Activated CD4-positive, CD25-positive, alpha-beta regulatory T cell treated with anti-CD3 and anti-CD28 coated beads, Interleukin-2, amount 50 U/mL, for 24 hours (primary cell): ENCODE measurements at regions not wholly inside any gene's neighbourhood (a gene's known extent, or its start where the extent isn't known, plus 50 kb on each side); places are given as distances from the start of the nearest gene placed in this dataset.
"Not testable (repeated sequence)": the region's sequence is repeated elsewhere in the genome, so short reads cannot be mapped to it uniquely, and the experiment has no call there.

Source experiments
- ATAC-seq, 2 donors: fragments of 150-1000 bp; cut with Tn5 transposase; one replicate each; pipeline ENCODE4 v1.10.0; 2021; ENCODE audit warnings: mild to moderate bottlenecking in 1 of 2, moderate library complexity in 1 of 2

DNA sequence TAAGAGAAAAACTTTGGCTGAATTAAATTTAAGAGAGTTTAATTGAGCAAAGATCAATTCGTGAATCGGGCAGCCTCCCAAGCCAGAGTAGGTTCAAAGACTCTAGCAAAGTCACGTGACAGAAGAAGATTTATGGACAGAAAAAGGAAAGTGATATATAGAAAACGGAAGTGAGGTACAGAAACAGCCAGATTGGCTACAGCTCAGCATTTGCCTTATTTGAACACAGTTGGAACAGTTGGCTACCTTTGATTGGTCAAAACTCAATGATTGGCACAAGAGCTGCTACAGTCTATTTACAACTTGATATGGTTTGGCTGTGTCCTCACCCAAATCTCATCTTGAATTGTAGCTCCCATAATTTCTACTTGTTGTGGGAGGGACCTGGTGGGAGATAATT lies 102.6 kb downstream of the PLG start:
- no peak for ATAC-seq

DNA sequence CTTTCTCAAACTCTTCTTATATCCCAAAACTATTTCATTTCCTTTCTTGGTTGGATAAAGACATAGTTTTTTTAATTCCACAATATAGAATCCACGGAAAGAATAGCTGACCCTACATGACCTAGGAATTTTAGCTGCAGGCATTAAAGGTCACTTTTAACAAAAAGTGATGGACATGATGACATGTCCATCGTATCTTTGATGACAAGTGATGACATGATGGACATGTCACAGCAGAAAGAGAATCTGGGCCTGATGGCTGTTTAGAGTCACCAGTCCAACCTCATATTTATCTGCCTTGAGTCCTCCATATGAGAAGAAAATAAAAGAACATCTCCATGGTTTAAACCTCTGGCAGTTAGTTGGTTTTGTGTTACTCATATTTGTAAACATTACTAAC lies 106.2 kb downstream of the PLG start:
- ATAC-seq = no peak

DNA sequence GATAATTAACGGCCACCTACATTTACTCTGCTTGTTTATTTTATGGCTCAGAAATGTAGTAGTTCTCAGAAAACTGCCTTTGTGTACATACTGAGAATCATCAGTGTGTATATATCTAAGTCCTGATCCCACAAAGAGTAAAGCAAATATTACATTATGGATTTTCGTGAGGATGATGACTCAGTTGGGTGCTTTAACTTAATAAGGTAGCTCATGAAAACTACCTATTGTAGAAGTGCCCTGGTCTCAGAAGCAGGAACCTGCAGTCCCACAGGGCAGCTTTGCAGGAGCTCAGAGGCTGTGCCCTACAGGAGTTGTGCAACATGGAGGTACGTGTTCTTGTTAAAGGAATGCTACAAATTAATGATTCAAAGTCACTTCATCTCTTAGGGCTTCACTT lies 108.2 kb downstream of the PLG start:
- ATAC-seq = no peak

DNA sequence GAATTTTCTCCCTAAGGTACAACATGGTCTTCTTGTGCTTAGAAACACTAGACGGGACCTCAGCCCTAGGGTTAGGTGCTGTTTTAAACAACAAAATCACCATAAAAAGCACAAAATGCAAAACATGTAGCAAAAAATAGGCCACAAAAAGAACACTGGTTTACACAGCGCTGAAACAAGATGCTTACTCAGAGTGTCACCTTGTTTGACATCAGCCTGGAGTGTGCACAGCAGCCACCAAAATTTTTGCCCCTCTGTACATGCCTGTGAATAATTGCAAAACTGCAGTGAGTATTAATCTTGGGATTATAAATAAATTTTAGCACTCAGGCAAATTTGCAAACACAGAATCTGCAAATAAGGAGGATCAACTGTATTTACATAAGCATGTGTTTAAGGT lies 110.1 kb downstream of the PLG start:
- no peak for ATAC-seq

DNA sequence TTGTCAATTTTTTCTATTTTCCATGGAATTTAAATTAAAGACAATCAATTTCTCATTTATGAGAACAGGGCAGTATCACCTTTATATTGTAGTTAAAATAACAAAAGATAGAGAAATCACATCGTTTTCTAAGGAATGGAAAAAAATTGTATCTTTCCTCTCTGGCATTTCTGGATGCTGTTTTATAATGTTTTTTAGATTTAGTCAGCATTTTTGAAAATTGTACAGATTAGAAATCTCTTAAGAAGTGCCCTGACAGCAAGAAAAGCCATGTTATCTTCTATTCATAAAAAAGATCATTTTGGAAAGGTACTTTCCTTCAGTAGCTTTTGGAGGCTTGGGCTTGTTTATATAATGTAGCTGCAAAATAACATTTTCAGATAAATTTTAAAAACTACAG lies 116.9 kb downstream of the PLG start:
- no peak for ATAC-seq

DNA sequence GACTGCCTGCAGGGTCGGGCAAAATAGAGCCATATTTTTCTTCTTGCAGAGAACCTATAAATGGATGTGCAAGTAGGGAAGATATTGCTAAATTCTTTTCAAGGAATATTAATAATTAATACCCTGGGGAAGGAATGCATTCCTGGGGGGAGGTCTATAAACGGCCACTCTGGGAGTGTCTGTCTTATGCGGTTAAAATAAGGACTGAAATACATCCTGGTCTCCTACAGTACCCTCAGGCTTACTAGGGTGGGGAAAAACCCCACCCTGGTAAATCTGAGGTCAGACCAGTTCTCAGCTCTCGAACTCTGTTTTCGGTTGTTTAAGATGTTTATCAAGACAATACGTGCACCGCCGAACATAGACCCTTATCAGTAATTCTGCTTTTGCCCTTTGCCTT lies 118.6 kb downstream of the PLG start:
- not testable (repeated sequence) for ATAC-seq

DNA sequence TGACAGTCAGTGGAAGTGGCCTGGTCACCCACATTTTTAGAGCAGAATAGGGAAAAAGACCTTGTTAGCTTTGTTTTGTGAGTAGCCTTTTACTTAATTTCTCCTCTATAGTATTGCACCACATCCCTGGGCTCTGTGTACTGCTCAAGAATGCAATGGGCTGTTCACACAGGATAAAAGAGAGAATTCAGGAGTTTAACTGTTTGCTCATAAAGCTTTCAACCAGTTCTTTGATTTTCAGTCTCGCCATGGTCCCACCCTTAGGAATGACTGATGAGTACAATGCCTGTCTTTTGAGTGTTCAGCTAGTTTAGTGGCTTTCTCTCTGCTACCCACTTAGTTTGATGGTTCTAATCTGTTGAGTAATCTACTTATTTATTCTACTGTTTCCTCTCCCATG lies 129.7 kb downstream of the PLG start:
- ATAC-seq = no peak

DNA sequence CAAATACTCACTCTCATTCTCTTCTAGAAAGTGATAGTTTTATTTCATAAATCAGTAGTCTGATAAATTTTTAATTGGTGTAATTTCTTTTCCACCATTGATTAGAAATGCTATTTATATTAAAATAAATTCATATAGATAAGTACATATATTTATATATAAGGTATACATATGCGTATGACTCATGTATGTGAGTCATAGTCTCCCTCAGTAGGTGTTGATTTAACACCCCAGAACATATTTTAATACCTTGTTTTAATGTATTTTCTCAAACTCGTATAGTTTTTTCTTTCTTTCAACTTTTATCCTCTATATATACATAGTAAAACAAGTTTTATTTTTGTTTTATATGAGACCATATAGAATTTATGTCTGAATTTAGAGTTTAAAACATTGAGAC lies 130.4 kb downstream of the PLG start:
- no peak for ATAC-seq

DNA sequence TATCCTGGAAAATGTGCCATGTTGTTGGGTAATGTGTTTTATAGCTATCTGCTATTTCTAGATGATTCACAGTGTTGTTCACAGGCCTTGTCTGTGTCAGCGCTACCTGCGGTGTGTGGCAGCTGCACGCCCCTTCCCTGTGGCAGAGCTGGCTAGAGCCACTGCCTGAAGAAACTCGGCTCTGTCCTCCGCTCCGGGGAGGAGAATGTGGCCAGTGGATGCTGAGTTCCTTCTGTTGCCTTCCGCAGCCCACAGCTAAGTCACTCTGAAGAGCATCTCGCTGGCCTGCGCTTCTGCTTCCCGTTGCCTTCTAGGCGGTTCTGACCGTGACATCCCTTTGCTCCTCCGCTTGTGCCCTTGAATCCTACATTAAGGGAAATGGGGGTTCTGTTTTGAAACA lies 135.1 kb downstream of the PLG start:
- no peak for ATAC-seq

DNA sequence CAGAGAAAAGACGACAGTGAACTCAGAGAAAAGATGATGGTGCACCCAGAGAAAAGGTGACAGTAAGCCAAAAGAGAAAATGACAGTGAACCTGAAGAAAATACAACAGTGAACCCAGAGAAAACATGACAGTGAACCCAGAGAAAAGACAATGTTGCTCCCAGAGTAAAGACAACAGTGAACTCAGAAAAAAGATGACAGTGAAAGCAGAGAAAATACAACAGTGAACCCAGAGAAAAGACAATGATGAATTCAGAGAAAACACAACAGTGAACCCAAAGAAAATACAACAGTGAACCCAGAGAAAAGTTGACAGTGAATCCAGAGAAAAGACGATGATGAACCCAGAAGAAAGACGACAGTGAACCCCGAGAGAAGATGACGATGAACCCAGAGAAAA lies 140.5 kb upstream of the MAP3K4 start:
- ATAC-seq = no peak

DNA sequence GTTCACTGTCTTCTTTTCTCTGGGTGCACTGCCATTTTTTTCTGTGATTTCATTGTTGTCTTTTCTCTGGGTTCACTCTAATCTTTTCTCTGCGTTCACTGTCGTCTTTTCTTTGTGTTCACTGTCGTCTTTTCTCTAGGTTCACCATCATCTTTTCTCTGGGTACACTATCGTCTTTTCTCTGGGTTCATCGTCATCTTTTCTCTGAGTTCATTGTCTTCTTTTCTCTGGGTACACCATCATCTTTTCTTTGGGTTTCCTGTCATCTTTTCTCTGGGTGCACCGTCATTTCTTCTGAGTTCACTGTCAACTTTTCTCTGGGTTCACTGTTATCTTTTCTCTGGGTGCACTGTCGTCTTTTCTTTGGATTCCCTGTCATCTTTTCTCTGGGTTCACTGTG lies 137.6 kb upstream of the MAP3K4 start:
- ATAC-seq = no peak

DNA sequence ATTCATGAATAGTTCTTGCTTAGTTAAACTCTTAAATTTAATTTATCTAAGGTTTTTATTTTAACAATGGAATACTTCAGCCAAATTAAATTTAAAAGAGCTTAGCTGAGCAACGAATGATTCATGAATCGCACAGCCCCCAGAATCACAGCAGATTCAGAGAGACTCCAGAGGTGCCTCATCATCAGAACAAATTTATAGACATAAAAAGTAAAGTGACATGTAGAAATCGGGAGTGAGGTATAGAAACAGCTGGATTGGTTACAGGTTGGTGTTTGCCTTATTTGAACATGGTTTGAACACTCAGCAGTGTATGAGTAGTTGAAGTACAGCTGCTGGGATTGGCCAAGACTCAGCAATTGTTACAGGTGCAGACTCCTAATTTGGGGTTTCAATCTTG lies 132.7 kb upstream of the MAP3K4 start:
- no peak for ATAC-seq

DNA sequence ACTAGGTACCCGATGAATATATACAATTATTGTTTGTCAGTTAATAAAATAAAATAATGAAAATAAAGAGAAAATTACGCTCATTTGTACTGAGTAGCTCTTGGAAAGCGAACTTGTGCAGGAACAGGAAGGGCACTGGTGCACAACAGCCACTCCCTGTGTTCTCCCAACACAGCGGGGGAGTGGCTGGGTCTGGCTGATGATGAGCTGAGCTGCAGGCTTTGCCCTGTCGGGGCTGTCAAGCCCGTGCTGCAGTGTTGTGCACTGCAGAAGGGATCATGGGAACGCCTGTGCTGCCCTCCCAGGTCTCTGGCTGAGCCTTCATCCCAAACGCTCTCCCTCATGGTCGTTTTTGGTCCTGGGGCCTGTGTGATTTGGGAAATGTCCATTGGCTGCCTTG lies 131.7 kb upstream of the MAP3K4 start:
- ATAC-seq = no peak

DNA sequence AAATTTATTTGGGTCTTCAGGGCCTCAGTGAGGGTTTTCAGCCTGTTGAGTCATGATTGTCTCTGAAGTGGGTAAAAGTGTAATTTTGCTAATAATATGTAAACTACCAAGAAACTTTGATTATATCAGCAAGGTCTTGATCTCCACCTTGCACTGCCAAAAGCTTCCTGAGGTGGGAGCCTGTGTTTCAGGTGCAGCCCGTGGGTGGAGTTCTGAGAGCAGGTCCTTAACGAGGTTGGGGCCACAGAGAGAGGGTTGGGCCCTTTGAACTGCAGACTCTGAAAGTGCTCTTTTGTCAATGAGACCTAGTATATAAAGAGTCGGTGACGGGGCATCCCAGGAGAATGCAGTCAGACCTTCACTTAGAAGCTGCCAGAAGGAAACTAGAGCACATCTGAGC lies 129.7 kb upstream of the MAP3K4 start:
- ATAC-seq = no peak

DNA sequence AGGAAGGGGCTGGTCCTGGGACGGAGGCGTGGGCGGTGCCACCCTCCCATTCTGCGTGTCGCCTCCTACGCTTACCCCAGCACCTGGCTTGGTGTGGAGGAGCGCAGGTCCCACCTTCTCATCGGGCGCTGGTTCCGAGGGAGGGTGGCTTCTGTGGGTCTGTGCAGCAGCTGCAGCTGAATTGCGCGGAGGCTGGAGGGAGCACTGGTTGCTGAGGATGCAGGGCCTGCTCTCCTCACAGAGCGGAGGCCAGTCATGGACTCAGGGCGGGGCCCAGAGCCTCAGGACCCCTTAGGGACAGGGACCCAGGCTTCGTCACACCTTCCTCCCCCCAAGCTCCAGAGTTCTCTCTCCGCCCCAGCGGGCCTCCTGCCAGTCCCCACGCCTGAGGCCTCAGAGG lies 127.8 kb upstream of the MAP3K4 start:
- ATAC-seq = no peak

DNA sequence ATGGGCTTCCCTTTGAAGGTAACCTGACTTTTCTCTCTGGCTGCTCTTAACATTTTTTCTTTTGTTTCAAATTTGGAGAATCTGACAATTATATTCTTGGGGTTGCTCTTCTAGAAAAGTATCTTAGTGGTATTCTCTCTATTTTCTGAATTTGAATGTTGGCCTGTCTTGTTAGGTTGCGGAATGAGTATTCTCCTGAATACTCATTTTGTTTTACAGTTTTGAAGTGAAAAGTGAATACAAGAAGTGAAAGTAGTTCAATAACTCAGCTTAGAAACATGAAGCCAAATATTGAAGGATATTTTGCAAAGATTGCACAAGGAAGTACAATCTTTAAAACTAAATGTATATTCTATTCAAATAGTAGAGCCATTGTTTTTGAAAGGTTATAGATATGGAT lies 120.2 kb upstream of the MAP3K4 start:
- ATAC-seq = no peak

DNA sequence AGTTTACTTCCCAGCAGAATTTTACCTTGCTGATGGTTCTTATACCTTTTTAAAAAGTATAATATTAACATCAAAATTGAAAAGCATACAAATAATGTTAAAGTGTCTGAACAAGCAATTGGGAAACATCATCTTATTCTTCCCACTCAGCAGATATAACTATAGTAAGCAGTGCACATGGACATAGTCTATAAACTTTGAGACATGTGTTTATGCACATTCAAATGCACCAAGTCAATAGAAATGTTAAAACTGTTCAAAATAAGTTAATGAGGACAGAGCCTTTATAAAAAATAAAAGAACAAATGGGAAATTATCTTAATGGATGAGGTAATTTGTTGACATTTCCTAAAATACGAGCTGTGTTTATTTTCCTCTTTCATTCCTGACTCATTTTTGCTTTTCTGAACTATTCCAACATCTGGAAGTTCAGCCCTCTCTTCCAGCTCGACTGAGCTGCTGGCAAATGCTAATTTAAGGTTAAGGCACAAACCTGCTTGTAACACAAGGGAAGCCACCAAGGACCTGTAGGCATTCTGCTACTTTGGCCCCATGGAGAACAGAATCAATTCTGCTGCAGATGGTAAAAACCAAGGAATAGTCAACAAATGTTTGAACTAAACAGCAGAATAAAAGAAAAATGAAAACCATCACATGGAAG lies 110.3 kb upstream of the MAP3K4 start:
- no peak for ATAC-seq

DNA sequence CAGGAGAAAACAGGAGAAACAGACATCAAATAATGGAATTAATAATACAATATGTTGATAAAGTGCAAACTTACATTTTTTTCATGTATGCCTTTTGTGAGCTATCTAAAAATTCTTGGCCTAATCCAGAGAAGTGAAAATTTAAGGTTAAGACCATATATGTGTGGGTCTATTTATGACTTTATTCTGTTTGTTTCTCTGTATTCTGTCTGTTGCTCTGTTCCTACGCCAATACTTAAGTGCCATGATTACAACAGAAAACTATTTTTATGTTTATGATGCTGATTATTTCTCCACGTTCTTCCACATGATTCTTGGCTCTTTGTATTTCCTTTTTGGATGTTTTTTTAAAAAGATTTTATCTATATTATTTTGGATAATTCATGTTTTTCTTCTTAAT lies 109.6 kb upstream of the MAP3K4 start:
- ATAC-seq = no peak

DNA sequence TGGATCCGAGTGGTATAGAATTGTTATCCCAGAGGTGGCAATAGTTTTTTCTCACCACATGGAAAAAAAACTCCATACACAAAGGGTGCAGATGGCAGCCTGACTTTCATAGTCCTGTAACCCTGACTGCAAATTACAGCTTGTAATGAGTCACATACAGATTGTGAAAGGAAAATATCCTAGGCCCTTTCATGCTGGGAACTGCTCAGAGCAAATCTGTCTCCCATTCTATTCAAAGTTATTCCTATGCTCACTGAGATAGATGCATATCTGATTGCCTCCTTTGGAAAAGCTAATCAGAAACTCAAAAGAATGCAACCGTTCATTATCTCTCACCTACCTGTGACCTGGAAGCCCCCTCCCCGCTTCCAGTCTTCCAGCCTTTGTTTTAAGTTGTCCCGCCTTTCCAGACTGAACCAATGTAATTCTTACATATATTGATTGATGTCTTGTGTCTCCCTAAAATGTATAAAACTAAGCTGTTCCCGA lies 108.7 kb upstream of the MAP3K4 start:
- no peak for ATAC-seq

DNA sequence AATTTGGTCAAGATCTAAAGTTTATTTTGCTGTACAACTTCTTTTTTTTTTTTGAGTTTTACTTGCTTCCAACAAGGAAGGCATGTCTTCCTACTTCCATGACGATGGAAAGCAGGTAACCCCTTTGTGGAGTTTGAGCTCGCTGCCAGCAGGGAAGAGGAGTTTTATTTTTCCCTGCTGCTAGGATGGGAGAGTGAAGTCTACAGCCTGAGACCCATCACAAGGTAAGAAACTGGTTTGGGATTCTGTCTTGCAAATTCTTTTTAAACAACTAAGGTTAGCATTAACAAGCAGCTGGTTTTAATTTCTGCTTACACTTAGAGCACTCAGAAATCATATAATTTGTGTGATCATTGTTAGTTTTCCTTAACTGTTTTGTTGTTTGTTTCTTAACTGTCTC lies 108.0 kb upstream of the MAP3K4 start:
- no peak for ATAC-seq

DNA sequence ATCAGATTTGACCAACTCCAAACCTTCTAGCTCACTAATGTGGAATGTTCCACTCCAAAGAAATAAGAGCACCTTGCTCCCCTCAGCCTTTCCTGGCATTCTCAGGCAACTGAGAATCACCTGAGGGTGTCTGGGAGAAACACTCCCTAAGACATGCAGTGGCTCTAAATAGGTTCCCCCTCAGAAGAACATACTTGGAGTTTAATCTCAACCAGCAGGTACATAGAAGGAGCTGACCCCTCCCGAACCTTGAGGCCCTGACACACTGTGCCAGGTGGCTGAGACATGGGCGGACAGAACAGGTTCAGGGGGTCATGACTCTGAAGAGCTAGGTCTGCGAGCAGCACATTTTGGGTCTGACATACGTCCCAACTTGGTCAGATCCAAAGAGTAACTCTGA lies 107.6 kb upstream of the MAP3K4 start:
- ATAC-seq = no peak

DNA sequence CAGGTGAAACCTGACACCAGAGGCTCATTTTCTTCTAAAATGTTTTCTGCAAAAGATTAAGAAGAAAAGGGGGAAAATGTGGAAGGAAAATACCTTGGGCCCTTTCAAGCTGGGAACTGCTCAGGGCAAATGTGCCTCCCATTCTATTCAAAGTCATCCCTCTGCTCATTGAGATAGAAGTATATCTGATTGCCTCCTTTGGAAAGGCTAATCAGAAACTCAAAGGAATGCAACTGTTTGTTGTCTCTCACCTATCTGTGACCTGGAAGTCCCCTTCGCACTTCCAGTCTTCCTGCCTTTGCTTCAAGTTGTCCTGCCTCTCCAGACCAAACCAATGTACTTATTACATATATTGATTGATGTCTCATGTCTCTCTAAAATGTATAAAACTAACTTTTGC lies 102.4 kb upstream of the MAP3K4 start:
- ATAC-seq = not testable (repeated sequence)

DNA sequence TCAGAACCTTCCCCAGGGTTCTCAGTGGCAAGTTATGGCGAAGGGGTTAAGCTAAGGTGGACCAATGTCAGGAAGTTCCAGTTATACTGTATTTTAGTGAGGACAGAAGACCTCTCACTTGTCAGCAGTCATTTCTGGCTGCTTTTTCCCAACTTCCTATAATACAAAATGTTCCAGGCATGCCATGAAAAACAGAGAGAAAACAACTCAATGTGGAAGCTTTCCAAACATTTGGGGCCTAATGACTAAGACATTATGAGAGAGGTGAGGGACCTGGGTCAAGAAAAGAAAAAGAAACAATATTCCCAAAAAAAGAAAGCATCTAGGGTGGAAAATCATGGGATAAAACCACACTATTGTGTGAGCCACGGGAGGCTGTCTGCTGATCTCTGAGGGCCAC lies 99.9 kb upstream of the MAP3K4 start:
- ATAC-seq = no peak

DNA sequence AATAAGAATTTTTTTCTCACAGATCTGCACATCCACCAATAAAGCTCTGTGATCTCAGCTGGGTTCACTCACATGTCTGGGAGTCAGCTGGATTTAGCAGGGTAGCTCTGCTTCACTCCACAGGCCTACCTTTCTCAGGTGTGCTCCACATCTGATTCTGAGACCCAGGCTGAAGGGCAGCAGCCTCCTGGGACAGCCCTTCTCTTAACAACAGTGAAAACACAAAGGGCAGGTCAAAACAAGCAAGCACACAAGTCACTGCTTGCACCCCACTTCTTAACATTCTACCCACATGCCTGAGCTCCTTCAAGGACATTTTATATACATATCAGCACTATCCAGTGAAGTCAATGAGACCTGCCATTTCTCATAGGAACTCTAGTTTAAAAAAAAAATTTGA lies 96.0 kb upstream of the MAP3K4 start:
- no peak for ATAC-seq

DNA sequence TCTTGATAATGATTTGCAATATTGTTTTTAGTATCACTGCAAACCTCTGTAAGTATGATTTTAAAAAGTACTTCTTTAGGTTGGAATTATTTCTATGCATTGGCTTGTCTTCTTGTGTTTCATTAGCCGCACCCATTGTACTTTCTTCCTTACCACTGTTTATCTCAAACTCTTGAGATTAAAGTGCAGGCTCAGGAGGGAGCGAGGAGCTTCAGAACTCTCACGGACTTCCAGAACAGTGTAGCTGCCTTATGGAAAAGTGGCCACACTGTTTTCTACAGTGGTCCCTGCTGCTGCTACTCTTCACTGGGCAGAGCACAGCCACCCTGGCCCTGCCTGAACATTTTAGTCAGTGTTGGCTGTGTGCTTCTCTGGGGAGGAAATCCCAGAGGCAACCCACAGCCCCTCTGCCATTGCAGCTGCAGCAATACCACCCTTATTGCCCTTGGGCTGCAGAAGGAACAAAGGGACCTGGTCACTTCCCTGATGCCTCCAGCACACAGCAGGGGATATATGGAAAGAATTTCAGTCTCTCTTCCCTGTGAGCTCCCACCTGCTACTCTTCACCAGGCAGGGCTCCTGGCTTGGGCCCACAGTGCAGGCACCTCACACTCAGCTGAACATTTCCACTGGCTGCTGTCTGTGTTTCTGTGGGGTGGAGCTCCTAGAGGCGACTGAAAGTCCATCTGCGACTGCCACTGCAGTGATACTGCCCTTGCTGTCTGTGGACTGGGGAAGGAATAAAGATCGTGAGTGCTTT lies 91.7 kb upstream of the MAP3K4 start:
- ATAC-seq = no peak
